ENCODE measurements at regions not wholly inside any gene's neighbourhood (a gene's known extent, or its start where the extent isn't known, plus 50 kb on each side); places are given as distances from the start of the nearest gene placed in this dataset.

DNA sequence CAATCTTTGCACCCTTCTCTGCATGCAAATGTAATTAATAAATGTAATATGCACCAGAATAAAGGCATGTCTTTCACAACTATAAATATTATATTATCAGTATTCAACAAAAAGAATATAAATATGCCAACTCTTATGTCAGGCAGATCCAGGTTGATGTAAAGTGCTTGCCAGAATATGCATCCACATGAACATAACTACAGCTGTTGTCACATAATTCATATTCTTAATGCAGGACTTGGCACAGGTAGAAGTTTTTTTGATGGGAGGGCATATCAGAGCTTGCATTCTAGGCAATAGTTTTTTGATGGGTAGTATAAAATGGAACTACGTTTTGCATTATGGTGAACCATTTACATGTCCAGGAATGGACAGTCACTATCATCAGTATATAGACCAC, 544.3 kb downstream of the ZNF804A start:
- H3K36me3 ChIP-seq (ENCODE audit: low read depth): no peaks in the 10 kb centered on the region
- no peaks in the 10 kb centered on the region for H4K20me1 ChIP-seq (ENCODE audit: insufficient read depth)
- no peak overlapping the region for H3K4me3 ChIP-seq
- no peak overlapping the region for H2AFZ ChIP-seq
- H3K27me3 ChIP-seq (replicated peaks; ENCODE audit: insufficient read depth): no peaks in the 10 kb centered on the region
- no peak for TF ChIP-seq EZH2 (IDR thresholded peaks at IDR 0.05; ENCODE audit: insufficient read depth, poor library complexity, severe bottlenecking)
- no peak overlapping the region for H3K9ac ChIP-seq
- no peak overlapping the region for H3K4me2 ChIP-seq (ENCODE audit: unreplicated experiment)
- no peaks in the 10 kb centered on the region for H3K9me2 ChIP-seq (ENCODE audit: insufficient read depth)
- WGBS, 2 experiments (ENCODE audit: low coverage in 1 of 2, low lambda C conversion rate in 2 of 2, missing lambda C conversion rate in 2 of 2): 11 to 18% methylated on average over 1 of the region's 1 CpG
- no peak for DNase-seq
- H3F3A ChIP-seq (ENCODE audit: insufficient read depth): no peaks in the 10 kb centered on the region
- in situ Hi-C loops (cut with MboI): no loop called here
- no peaks in the 10 kb centered on the region for H3K4me1 ChIP-seq (ENCODE audit: insufficient read depth)
- no peak overlapping the region for H3K27ac ChIP-seq
- H3K79me2 ChIP-seq (ENCODE audit: insufficient read depth): no peaks in the 10 kb centered on the region
- no peaks in the 10 kb centered on the region for H3K9me3 ChIP-seq (ENCODE audit: low read depth)

DNA sequence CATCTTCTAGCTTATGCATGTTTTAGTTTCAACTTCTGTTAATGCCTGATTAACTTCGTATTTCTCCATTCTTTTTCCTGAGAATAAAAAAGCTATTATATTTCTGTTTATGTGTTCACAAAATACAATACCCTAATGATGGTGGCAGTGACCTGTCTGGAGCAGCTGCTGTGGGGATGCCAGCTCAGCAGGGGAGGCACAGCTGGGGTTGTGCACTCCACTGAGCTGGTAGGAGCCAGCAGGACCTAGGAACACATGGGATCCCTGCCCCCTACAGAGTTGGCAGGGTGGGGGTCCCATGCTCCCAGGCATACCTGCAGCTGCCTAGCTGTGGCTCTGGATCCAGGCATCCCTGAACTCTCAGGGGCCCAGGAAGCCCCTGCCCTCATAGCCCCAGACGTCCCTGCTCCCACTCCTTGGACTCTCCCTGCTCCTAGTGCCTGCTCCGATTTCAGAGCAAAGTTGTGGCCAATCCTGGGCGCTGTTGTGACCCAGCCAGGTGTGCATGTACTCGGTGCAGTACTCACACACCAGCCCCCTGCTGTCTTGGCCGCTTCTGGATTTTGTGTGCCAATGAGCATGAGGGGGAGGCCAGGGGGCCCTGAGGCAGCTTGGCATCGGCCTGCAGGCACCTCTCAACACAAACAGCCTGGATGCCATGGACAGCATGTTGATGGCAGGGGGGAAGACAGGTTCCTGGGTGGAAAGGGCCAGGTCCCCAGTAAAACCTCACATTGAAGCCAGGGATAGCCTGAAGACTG, 546.0 kb downstream of the ZNF804A start:
- no peaks in the 10 kb centered on the region for H3K4me1 ChIP-seq (ENCODE audit: insufficient read depth)
- H2AFZ ChIP-seq: no peak overlapping the region
- TF ChIP-seq EZH2 (IDR thresholded peaks at IDR 0.05; ENCODE audit: insufficient read depth, poor library complexity, severe bottlenecking) (no peak), EZH2phosphoT487 (IDR thresholded peaks at IDR 0.05; ENCODE audit: insufficient read depth, low read depth) (no peak)
- no peaks in the 10 kb centered on the region for H3K9me2 ChIP-seq (ENCODE audit: insufficient read depth)
- no peak overlapping the region for H3K4me2 ChIP-seq (ENCODE audit: unreplicated experiment)
- no peaks in the 10 kb centered on the region for H4K20me1 ChIP-seq (ENCODE audit: insufficient read depth)
- 13 to 19% methylated on average over 7 of the region's 7 CpGs for WGBS, 2 experiments (ENCODE audit: low coverage in 1 of 2, low lambda C conversion rate in 2 of 2, missing lambda C conversion rate in 2 of 2)
- H3K36me3 ChIP-seq (ENCODE audit: low read depth): no peaks in the 10 kb centered on the region
- no peaks in the 10 kb centered on the region for H3F3A ChIP-seq (ENCODE audit: insufficient read depth)
- no peaks in the 10 kb centered on the region for H3K79me2 ChIP-seq (ENCODE audit: insufficient read depth)
- no peaks in the 10 kb centered on the region for H3K27me3 ChIP-seq (replicated peaks; ENCODE audit: insufficient read depth)
- no peaks in the 10 kb centered on the region for H3K9me3 ChIP-seq (ENCODE audit: low read depth)
- in situ Hi-C loops (cut with MboI): no loop called here
- H3K9ac ChIP-seq: no peak overlapping the region
- H3K27ac ChIP-seq: no peak overlapping the region
- H3K4me3 ChIP-seq: no peak overlapping the region
- DNase-seq: no peak

DNA sequence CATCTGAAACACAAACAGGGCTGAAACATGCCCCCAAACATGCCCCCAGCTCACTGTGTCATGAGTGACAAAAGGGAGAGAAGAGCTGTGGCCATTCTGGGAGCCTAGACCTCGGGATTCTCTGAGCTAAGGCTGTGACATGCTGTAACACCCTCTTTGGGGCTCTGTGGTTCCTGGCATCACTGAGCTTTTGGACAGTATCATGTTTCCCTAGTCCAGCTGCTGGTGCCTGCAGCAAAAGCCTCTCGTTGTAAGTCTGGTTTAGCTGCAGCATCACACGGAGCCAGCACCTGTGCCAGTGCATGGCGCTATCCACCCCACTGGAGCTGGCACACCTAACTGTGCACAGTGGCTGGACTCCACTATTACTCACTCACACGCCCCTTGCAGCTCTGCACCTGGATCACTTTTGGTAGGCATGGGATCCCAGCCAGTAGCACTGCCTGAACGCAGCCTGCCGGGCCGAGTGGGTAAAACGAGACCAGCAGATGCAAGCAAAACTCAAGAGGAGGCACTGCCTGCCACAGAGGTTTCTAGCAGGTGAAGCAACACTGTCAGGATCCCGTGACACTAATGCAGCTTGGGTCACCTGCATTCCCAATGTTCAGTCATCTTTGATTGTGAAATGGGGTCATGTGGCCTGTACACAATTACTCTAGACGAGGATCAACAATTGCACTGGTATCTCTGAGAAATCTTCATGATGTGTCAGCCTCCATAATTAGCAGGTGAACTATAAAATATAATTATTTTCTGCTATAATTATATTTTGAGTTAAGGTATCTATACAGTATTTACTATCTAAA, 547.2 kb downstream of the ZNF804A start:
- TF ChIP-seq EZH2 (IDR thresholded peaks at IDR 0.05; ENCODE audit: insufficient read depth, poor library complexity, severe bottlenecking) (no peak), EZH2phosphoT487 (IDR thresholded peaks at IDR 0.05; ENCODE audit: insufficient read depth, low read depth) (no peak)
- Histone ChIP-seq H4K20me1 (ENCODE audit: insufficient read depth) (no peaks in the 10 kb centered on the region), H3K4me1 (ENCODE audit: insufficient read depth) (no peaks in the 10 kb centered on the region), H3K9me3 (ENCODE audit: low read depth) (no peaks in the 10 kb centered on the region), H3K9me2 (ENCODE audit: insufficient read depth) (no peaks in the 10 kb centered on the region), H3F3A (ENCODE audit: insufficient read depth) (no peaks in the 10 kb centered on the region), H3K79me2 (ENCODE audit: insufficient read depth) (no peaks in the 10 kb centered on the region), H3K4me3 (no peak overlapping the region), H3K27me3 (replicated peaks; ENCODE audit: insufficient read depth) (no peaks in the 10 kb centered on the region), H3K27ac (no peak overlapping the region), H3K36me3 (ENCODE audit: low read depth) (no peaks in the 10 kb centered on the region), H2AFZ (no peak overlapping the region), H3K4me2 (ENCODE audit: unreplicated experiment) (no peak overlapping the region), H3K9ac (no peak overlapping the region)
- 44 to 51% methylated on average over 11 of the region's 11 CpGs for WGBS, 2 experiments (ENCODE audit: low coverage in 1 of 2, low lambda C conversion rate in 2 of 2, missing lambda C conversion rate in 2 of 2)
- in situ Hi-C loops (cut with MboI): no loop called here
- no peak for DNase-seq

DNA sequence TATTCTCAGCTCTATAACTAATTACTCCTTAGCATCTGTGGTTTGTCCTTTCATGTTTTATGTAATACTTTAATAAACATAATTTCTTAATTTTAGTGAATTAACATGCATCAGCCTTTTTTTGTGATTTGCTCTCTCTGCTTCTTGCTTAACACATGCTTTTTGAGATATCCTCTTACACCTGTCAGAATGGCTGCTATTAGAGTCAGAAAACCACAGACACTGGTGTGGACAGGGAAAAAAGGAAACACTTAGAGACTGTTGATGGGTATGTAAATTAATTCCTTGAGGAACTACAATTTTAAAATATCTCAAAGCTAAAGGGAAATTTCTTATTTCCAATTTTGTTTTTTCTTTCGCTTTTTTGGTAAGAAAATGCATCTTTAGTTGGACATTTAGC, 549.0 kb downstream of the ZNF804A start:
- Histone ChIP-seq H3K9me2 (ENCODE audit: insufficient read depth) (no peaks in the 10 kb centered on the region), H3K9me3 (ENCODE audit: low read depth) (no peaks in the 10 kb centered on the region), H3K9ac (no peak overlapping the region), H3K4me3 (no peak overlapping the region), H3K4me2 (ENCODE audit: unreplicated experiment) (no peak overlapping the region), H3F3A (ENCODE audit: insufficient read depth) (no peaks in the 10 kb centered on the region), H3K79me2 (ENCODE audit: insufficient read depth) (no peaks in the 10 kb centered on the region), H3K27me3 (replicated peaks; ENCODE audit: insufficient read depth) (no peaks in the 10 kb centered on the region), H4K20me1 (ENCODE audit: insufficient read depth) (no peaks in the 10 kb centered on the region), H3K27ac (no peak overlapping the region), H2AFZ (no peak overlapping the region), H3K36me3 (ENCODE audit: low read depth) (no peaks in the 10 kb centered on the region), H3K4me1 (ENCODE audit: insufficient read depth) (no peaks in the 10 kb centered on the region)
- in situ Hi-C loops (cut with MboI): no loop called here
- no peak for DNase-seq
- TF ChIP-seq EZH2phosphoT487 (IDR thresholded peaks at IDR 0.05; ENCODE audit: insufficient read depth, low read depth): no peak
- no peak for TF ChIP-seq EZH2 (IDR thresholded peaks at IDR 0.05; ENCODE audit: insufficient read depth, poor library complexity, severe bottlenecking)
- 2 to 4% methylated on average over 1 of the region's 1 CpG for WGBS, 2 experiments (ENCODE audit: low coverage in 1 of 2, low lambda C conversion rate in 2 of 2, missing lambda C conversion rate in 2 of 2)

Measured in GM23248 (cell line).